Activated naive CD8-positive, alpha-beta T cell treated with anti-CD3 and anti-CD28 coated beads for 36 hours (primary cell): ENCODE measurements at regions not wholly inside any gene's neighbourhood (a gene's known extent, or its start where the extent isn't known, plus 50 kb on each side); places are given as distances from the start of the nearest gene placed in this dataset.
A peak's percentile ranks its signal among the peaks of the same experiment; 100 is the strongest.
"Not testable (repeated sequence)": the region's sequence is repeated elsewhere in the genome, so short reads cannot be mapped to it uniquely, and the experiment has no call there.

Experiments used
- DNase-seq: peaks from one replicate; pipeline ENCODE4 v3.0.0; 2021
- H3K27ac Mint-ChIP-seq: one replicate; pipeline ENCODE4 v1.8.0; 2022; ENCODE audit warnings: mild to moderate bottlenecking, moderate library complexity, mixed read lengths
- H3K27me3 Mint-ChIP-seq: one replicate; pipeline ENCODE4 v1.8.0; 2022; ENCODE audit warnings: mild to moderate bottlenecking, mixed read lengths
- H3K36me3 Mint-ChIP-seq: one replicate; pipeline ENCODE4 v1.8.0; 2021; ENCODE audit warnings: mild to moderate bottlenecking, mixed read lengths
- H3K4me1 Mint-ChIP-seq: one replicate; pipeline ENCODE4 v1.8.0; 2021; ENCODE audit warnings: mixed read lengths
- H3K4me3 Mint-ChIP-seq: one replicate; pipeline ENCODE4 v1.8.0; 2022; ENCODE audit warnings: mild to moderate bottlenecking, moderate library complexity, mixed read lengths
- H3K9me3 Mint-ChIP-seq: one replicate; pipeline ENCODE4 v1.8.0; 2022; ENCODE audit warnings: mixed read lengths

- Mint-ChIP-seq H3K9me3 (peaks cover 16% of the 10 kb centered on the region), H3K4me3 (no peak overlapping the region), H3K36me3 (no peaks in the 10 kb centered on the region), H3K27me3 (peaks cover 46% of the 10 kb centered on the region), H3K27ac (no peak overlapping the region), H3K4me1 (no peaks in the 10 kb centered on the region)
- DNase-seq = no peak
These were observed 96.3 kb downstream of the SMIM20 start for GRCh38 chr4:26010304-26010703.

- no peak for DNase-seq
- Mint-ChIP-seq H3K9me3 (peaks cover 13% of the 10 kb centered on the region), H3K27me3 (peaks cover 46% of the 10 kb centered on the region), H3K4me3 (no peak overlapping the region), H3K27ac (no peak overlapping the region), H3K36me3 (no peaks in the 10 kb centered on the region), H3K4me1 (no peaks in the 10 kb centered on the region)
These were observed 99.6 kb downstream of the SMIM20 start for GRCh38 chr4:26013629-26014028.

GRCh38 chr4:26015133-26015651, 101.2 kb downstream of the SMIM20 start:
- Mint-ChIP-seq H3K9me3 (peaks cover 7% of the 10 kb centered on the region), H3K27me3 (peaks cover 46% of the 10 kb centered on the region), H3K36me3 (no peaks in the 10 kb centered on the region), H3K4me1 (no peaks in the 10 kb centered on the region), H3K4me3 (no peak overlapping the region), H3K27ac (no peak overlapping the region)
- DNase-seq = no peak

- Mint-ChIP-seq H3K36me3 (no peaks in the 10 kb centered on the region), H3K4me3 (no peak overlapping the region), H3K27me3 (peaks cover 44% of the 10 kb centered on the region), H3K27ac (no peak overlapping the region), H3K4me1 (no peaks in the 10 kb centered on the region), H3K9me3 (peaks cover 5% of the 10 kb centered on the region)
- no peak for DNase-seq
These were observed 101.9 kb downstream of the SMIM20 start for GRCh38 chr4:26015906-26016305.

- Mint-ChIP-seq H3K9me3 (peaks cover 2% of the 10 kb centered on the region), H3K4me1 (no peaks in the 10 kb centered on the region), H3K27me3 (peaks cover 44% of the 10 kb centered on the region), H3K4me3 (no peak overlapping the region), H3K36me3 (no peaks in the 10 kb centered on the region), H3K27ac (no peak overlapping the region)
- no peak for DNase-seq
These were observed 103.5 kb downstream of the SMIM20 start for GRCh38 chr4:26017531-26017930.

- DNase-seq, H3K4me1 Mint-ChIP-seq, H3K36me3 Mint-ChIP-seq, H3K4me3 Mint-ChIP-seq, H3K9me3 Mint-ChIP-seq, H3K27ac Mint-ChIP-seq: not testable (repeated sequence)
- peaks cover 44% of the 10 kb centered on the region for H3K27me3 Mint-ChIP-seq
These were observed 104.1 kb downstream of the SMIM20 start for GRCh38 chr4:26017961-26018700.

GRCh38 chr4:26020083-26020668, 106.2 kb downstream of the SMIM20 start:
- no peak for DNase-seq
- Mint-ChIP-seq H3K4me1 (no peaks in the 10 kb centered on the region), H3K36me3 (no peaks in the 10 kb centered on the region), H3K4me3 (no peak overlapping the region), H3K27ac (no peak overlapping the region), H3K9me3 (no peaks in the 10 kb centered on the region), H3K27me3 (peaks cover 36% of the 10 kb centered on the region)

GRCh38 chr4:26020881-26021280, 106.9 kb downstream of the SMIM20 start:
- Mint-ChIP-seq H3K27ac (no peak overlapping the region), H3K36me3 (no peaks in the 10 kb centered on the region), H3K9me3 (no peaks in the 10 kb centered on the region), H3K4me1 (no peaks in the 10 kb centered on the region), H3K27me3 (peaks cover 31% of the 10 kb centered on the region), H3K4me3 (no peak overlapping the region)
- DNase-seq = no peak

- H3K4me1 Mint-ChIP-seq = no peaks in the 10 kb centered on the region
- H3K9me3 Mint-ChIP-seq = no peaks in the 10 kb centered on the region
- peaks cover 32% of the 10 kb centered on the region for H3K27me3 Mint-ChIP-seq
- H3K4me3 Mint-ChIP-seq = no peak overlapping the region
- DNase-seq = no peak
- H3K27ac Mint-ChIP-seq = no peak overlapping the region
- H3K36me3 Mint-ChIP-seq = no peaks in the 10 kb centered on the region
These were observed 107.7 kb downstream of the SMIM20 start for GRCh38 chr4:26021417-26022345.

- no peak for DNase-seq
- no peak overlapping the region for H3K4me3 Mint-ChIP-seq
- H3K27ac Mint-ChIP-seq = no peak overlapping the region
- H3K4me1 Mint-ChIP-seq = no peaks in the 10 kb centered on the region
- H3K36me3 Mint-ChIP-seq = no peaks in the 10 kb centered on the region
- no peaks in the 10 kb centered on the region for H3K9me3 Mint-ChIP-seq
- H3K27me3 Mint-ChIP-seq = peaks cover 38% of the 10 kb centered on the region
These were observed 108.6 kb downstream of the SMIM20 start for GRCh38 chr4:26022346-26023202.

- Mint-ChIP-seq H3K27me3 (peaks cover 41% of the 10 kb centered on the region), H3K4me1 (no peaks in the 10 kb centered on the region), H3K9me3 (no peaks in the 10 kb centered on the region), H3K4me3 (no peak overlapping the region), H3K27ac (no peak overlapping the region), H3K36me3 (no peaks in the 10 kb centered on the region)
- DNase-seq = no peak
These were observed 109.4 kb downstream of the SMIM20 start for GRCh38 chr4:26023203-26023972.

GRCh38 chr4:26024079-26024478, 110.1 kb downstream of the SMIM20 start:
- Mint-ChIP-seq H3K4me3 (no peak overlapping the region), H3K27me3 (peaks cover 45% of the 10 kb centered on the region), H3K27ac (no peak overlapping the region), H3K9me3 (no peaks in the 10 kb centered on the region), H3K36me3 (no peaks in the 10 kb centered on the region), H3K4me1 (peaks cover 2% of the 10 kb centered on the region)
- no peak for DNase-seq

- no peak overlapping the region for H3K4me3 Mint-ChIP-seq
- peaks cover 2% of the 10 kb centered on the region for H3K9me3 Mint-ChIP-seq
- H3K4me1 Mint-ChIP-seq = peaks cover 7% of the 10 kb centered on the region
- H3K27ac Mint-ChIP-seq = peak overlapping the region; percentile 28
- H3K36me3 Mint-ChIP-seq = no peaks in the 10 kb centered on the region
- no peak for DNase-seq
- H3K27me3 Mint-ChIP-seq = peaks cover 39% of the 10 kb centered on the region
These were observed 114.2 kb downstream of the SMIM20 start for GRCh38 chr4:26028133-26028792.
